ENCODE measurements at regions not wholly inside any gene's neighbourhood (a gene's known extent, or its start where the extent isn't known, plus 50 kb on each side); places are given as distances from the start of the nearest gene placed in this dataset.
A peak's percentile ranks its signal among the peaks of the same experiment; 100 is the strongest.
"Not testable (repeated sequence)": the region's sequence is repeated elsewhere in the genome, so short reads cannot be mapped to it uniquely, and the experiment has no call there.

DNA sequence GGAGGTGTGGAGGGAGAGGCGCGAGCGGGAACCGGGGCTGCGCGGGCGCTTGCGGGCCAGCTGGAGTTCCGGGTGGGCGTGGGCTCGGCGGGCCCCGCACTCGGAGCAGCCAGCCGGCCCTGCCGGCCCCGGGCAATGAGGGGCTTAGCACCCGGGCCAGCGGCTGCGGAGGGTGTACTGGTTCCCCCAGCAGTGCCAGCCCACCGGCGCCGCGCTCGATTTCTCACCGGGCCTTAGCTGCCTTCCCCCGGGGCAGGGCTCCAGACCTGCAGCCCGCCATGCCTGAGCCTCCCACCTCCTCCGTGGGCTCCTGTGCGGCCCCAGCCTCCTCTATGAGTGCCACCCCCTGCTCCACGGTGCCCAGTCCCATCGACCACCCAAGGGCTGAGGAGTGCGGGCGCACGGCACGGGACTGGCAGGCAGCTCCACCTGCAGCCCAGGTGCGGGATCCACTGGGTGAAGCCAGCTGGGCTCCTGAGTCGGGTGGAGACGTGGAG is 141.4 kb downstream of the SPRY1 start:
- not testable (repeated sequence) for DNase-seq (ENCODE audit: low read depth)

DNA sequence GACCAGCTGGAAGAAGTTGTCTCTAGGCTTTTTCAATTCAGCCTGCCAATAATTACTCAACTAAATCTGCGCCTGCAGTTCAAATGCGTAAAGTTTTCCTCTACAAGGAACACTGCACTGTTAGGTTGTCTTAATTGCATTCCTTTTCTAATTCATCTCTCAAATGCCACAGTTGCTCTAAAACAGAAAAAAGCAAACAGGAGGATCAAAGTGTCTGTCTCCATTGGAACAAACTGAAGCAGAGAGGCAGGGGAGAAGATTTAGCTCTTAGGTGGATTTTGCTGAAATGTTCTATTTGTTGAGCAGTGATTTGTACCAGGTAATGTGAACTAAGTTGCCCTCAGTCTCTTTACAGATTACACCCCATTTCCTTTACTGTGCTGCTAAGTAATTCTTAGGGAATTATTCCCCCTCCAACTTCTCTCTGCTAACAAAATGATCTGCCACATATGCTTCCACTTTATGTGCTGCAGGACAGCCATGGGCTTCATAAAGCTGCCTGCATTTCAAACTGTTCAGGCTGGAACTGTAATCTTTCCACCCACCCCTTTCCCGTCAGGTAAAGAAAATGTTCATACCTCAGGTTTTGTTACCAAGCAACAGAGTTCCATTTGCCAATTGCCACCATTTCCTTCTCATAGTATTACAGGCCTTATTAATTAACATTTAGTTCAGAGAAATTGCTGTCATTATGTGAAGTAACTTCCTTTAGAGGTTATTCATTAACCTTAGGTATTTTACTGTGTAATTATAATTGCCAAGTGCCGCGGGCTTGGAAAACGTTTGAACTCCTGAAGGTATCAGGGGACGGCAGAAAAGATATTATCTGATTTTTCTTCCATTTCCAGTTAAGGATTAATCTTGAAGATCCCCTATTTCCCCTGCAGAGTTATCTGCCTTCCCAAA is 149.3 kb downstream of the SPRY1 start:
- DNase-seq (ENCODE audit: low read depth), result no peak

DNA sequence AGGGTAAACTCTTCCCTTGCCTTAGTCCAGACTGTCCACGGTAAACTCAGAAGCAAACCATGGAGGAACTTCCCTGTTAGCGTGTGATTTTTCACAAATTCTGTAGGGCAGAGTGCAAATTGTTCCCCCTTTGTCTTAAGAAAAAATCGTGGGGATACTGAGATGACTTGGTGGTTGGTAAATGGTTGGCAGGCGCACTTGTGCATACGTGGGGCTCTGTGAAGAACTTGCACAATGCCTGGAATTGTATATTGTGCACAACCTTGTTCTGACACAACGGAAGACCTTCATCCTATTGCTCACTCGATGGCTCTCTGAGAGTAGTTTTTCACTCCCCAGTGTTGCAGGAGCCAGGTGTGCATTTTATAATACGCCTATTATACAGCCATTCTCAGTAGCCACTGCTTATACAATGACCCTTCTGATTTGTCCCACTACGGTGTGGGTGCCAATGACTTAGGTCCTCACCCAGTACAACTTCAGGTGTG is 150.0 kb downstream of the SPRY1 start:
- DNase-seq (ENCODE audit: low read depth), result no peak

DNA sequence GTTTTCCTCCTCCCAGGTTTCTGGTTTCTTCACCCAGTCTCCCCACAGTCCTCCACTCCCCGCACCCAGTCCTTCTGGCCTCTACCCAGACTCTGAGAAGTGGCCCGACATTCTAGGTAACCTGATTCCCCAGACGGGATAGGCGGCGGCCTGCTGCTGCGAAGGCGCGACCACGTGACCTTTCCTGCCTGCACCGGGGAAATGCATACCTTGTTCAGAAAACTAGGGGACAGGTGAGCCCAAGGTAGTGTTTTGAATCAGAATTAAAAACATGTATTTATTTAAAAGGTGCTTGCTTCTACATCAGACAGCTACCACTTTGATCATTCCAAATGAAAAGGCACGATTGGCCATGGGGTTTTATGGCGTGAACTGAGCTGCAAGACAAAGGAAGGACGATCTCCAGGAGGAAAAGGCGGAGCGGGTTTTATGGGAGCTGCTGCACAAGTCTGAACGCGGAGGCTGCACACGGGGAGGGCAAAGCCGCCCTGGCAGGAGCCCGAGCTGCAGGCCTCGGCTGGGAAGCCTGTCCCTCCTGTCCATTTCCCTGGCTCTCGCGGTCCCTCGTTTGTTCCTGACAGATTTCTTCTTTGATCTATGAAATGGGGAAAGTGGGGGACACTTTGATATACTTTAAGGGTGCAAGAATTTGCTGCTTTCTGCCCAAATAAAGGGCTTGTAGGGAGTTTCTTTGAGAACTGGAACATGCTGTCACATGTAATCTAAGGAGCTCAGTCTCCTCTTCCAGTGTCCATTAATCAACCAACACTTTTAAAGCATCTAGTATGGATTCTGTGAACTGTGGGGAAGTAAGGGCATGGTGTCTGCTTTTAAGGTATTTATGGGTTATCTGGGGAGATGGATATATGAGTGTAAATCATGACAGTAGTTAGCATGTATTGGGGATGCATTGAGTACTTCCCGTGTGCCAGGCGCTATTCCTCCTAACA is 150.9 kb downstream of the SPRY1 start:
- DNase-seq (ENCODE audit: low read depth), result no peak

DNA sequence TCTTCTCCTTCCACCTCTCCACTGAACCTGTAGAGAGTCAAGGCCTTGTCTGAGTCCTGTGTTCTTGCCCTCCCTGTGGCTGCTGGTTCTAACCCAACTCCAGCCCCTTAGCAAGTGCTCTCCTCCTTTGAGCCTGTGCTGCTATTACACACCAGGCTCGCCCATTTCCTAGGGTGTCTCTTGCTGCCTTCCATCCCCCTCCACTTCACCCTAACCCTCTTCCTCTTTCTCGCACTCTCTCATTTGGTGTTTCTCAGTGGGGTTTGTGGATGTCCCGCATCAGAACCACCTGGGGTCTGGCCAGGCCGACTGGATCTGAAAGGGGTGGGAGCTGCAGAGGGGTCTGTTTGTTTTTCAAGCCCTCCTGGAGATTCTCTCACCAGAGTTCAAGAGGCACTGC is 156.7 kb downstream of the SPRY1 start:
- DNase-seq (ENCODE audit: low read depth), result no peak

DNA sequence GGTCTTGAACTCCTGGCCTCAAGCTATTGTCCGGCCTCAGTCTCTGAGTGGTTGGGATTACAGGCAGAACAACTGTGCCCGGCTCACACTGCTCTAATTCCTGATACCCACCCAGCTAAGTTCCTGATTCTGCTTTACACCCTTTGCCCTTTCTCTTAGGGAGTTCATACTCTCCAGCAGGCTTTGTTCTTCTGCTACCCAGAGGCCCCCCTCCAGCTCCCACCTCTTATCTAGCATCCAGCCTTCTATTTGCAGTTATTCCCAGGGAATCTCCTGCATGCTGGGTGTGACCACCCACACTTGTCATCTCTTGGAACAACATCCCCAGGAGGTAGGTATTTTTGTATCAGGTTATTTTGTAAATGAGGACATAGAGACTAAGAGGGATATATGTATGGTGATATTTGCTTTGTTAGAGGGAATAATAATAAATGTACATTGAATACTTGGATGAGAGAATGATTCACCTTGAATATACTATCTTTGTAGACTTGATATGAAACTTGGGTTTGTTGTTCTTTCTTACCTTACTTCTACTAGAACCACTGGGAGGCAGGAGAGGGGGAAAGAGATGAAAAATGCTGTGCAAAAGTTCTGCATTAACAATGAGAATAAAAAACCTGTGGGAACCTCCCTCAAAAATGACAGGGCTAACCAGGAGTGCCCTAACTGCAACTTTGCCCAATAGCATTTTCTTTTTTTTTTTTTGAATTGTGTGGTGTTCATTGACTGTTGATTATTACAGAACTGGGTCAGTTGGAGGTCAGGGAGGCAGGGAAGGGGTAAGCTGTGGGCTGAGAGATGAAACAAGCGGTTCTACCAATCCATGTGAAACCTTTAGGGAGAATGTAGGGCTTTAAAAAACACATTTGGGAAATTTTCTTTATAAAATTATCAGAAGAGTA is 157.4 kb downstream of the SPRY1 start:
- DNase-seq (ENCODE audit: low read depth), result no peak

DNA sequence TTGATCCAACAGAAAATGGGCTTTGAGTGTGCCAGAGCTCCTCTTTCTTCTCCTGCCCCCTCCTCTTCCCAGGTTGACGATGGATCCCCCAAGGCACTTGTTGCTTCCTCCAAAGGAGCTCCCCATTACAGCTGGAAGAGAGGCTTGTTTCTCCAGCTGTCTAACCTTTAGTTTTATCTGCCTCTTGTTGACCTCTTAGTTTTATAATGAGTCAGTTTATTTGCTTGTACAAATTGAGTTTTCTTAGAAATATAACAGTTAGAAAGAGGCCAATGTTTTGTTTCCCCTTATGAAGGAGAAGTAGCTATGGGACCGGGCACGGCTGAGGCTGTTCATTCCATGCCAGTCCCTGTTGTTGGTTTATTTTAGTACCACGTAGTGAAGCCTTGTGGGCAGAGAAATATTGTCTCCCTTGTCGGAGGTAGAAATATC is 158.2 kb downstream of the SPRY1 start:
- no peak for DNase-seq (ENCODE audit: low read depth)

DNA sequence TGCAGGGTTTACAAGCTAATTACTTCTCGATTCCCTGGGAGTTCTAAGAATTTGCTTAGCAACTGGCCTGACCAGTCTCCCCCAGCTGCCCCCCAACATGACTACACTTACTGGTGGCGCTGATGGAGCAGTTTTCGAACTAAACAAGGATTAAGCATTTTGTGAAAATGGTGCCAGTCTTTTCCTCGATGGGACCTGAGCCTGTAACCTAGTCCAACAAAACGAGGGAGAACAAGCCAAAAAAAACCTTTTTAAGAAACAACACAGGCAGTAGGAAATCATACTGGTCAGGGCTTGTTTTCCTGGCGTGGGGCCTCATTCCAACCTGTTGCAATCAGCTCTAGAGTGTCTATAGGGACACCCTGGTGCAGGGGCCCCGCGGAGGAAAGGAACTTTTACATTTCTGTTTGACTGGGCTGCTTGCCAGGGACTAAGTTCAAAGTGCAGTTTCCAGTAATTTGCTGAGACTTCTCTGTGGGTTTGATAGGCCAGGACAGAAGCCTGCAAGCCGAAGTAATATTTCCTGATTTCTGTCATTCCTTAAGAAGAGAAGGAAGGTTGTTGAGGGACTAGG is 158.7 kb downstream of the SPRY1 start:
- DNase-seq (ENCODE audit: low read depth), result no peak

DNA sequence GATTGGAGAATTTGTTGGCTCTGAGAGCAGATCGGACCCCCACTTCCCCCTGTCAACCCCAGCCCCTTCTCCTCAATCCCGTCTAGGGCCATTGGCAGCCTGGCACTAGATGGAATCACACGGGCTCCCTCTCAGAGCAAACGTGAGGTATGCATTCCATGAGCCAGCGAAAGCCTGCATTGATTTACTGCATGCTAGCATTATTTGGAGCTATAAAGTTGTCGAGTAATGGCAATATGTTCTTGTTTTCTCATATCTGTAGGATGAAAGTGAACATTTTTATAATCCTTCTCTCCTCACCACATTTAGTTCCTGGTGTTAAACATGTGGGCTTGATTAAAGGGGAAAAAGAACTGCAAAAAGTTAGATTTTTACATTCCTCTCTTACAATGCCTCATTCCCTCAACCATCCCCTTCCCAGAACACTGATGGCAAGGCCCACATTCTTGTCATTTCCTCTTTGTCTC is 159.2 kb downstream of the SPRY1 start:
- no peak for DNase-seq (ENCODE audit: low read depth)

DNA sequence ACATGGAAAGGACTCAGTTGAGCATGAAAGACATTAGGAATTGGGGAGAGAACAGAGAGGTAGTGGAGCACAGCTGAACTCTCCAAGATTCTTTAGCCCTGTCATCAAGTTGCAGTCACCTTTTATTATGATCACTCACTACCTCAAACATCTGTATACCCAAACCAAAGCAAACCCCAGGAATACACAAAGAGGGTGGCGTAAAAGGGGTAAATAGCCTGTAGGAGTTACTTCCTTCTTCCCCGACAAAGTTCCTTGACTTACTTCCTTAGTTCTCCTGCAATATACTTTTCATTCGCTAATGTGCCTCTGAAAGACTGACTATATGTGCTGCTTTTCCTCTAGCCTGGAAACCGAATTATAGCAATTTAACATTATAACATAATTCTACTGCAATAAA is 159.9 kb downstream of the SPRY1 start:
- no peak for DNase-seq (ENCODE audit: low read depth)

DNA sequence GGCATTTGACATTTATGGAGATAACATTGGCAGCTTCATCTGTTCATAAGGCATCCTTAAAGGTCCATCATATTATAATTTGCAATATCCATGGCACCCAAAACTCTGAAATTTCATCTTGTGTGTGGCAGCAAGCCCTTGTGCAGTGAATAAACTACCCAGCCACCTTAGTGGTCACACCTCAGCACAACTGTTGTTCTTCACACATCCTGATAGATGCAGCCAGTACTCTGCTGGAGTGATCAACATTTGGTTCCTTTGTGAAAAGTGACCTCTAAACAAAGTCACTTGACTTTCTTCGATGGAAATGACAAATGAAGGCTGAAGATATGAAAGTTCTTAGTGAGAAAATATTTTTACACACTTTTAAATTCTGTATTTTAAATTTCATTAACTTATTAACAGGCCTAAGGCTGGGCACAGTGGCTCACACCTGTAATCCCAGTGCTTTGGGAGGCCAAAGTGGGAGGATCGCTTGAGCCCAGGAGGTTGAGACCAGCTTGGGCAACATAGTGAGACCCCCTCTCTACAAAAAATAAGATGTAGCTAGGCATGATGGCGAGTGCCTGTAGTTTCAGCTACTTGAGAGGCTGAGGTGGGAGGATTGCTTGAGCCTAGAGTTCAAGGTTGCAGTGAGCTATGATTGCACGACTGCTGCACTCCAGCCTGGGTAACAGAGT is 161.4 kb downstream of the SPRY1 start:
- no peak for DNase-seq (ENCODE audit: low read depth)

DNA sequence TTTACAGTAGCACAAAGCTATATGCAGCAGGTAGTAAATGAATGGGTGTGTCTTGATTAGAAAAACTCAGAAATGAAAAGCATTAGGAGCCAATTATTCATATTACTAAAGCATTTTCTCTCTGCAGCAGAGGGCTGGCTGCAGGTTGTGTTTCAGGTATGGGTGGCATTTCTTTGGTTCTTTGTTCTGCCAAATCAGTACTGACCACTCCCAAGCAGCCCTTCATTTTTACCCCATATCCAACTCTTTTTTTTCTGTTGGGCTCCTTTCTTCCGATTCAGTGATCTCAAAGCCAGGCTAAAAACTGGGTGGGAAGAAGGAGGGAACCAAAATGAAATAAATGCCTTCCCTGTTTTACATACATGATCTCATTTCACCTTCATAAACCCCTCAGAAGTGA is 162.3 kb downstream of the SPRY1 start:
- DNase-seq (ENCODE audit: low read depth), result no peak

DNA sequence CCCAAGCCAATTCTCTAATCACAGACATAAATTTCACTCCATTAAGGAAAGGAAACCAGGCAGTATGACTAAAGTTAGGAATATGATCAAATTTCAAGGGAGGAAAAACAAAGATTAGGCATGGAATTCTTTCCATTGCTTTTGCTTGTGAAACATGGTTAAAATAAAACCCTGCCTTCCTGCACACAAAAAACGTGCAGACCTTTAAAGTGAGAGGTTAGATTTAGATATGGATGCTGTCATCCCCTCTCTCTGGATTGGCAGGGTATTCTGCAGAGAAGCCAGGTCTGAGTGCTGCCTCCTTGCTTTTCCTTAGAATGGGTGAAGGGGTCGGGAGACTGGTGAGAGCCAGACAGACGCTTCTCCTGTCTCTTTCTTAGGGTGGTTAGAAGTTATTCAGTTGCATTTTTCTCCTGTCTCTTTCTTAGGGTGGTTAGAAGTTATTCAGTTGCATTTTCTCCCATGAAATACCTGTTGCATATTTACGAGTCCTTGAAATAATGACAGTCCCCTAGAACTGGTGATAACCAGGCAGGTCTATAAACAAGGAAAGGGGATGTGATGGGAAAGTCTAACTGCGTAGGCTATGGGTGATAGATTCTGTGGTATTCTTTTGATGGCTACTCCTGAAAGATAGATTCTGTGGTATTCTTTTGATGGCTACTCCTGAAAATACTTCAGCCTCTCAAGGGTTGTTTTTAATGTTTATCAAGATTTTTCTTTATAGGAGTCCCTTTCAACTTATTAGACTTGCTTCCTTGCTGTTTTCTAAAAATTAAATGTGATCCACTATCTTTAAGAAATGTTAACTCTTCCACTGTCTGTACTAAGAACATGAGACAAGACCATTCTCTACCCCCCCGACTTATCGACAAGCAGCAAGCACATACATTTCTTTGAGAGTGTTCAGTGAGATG is 163.6 kb downstream of the SPRY1 start:
- no peak for DNase-seq (ENCODE audit: low read depth)

DNA sequence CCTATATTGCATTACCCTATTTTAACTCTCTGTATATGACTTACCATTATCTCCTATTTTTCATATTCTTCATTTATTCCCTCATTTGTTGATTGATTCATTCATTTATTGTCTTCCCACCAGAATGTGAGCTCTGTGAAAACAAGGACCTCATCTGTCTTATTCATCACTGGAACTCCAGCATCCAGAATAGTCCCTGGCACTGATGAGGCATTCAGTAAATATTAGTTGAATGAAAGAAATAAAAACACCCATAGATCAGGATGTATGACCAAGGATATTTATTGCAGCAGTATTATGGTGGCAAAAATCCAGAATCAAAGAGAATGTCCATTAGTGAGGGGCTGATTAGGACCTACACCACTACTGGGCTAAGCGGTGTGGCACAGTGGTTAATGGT is 164.9 kb downstream of the SPRY1 start:
- no peak for DNase-seq (ENCODE audit: low read depth)

DNA sequence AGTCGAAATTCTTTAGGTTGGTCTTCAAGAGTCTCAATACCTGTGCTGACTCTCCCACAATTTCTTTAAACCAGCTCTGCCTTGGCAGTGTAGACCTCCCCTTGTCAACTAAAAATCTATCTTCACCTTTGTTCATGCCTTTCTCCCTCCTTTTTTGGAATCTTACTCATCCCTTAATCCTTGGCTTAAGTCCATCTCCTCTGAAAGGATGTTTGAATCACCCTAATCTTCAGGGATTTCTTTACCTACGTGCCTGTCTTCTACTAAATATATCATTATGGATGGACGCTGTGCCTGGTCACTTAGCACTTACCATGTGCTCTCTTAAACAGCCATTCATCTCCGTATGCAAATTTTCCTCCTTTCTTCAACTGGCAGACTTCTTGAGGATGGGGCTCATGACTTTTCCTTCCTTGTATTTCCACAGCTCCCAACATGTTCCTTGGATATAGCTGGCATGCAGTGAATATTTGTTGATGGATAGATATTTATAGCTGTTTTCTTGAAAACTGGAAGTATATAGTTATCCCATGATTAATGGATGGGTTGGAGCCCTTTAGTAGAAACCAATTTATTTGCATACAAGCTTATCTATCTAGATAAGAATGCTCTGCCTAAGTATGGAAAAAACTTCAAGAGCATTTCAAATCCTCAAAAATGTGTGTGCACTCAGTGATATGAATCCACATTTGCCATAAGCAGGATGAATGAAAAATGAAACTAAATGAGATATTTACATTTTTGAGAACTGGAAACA is 166.6 kb downstream of the SPRY1 start:
- DNase-seq (ENCODE audit: low read depth), result no peak

DNA sequence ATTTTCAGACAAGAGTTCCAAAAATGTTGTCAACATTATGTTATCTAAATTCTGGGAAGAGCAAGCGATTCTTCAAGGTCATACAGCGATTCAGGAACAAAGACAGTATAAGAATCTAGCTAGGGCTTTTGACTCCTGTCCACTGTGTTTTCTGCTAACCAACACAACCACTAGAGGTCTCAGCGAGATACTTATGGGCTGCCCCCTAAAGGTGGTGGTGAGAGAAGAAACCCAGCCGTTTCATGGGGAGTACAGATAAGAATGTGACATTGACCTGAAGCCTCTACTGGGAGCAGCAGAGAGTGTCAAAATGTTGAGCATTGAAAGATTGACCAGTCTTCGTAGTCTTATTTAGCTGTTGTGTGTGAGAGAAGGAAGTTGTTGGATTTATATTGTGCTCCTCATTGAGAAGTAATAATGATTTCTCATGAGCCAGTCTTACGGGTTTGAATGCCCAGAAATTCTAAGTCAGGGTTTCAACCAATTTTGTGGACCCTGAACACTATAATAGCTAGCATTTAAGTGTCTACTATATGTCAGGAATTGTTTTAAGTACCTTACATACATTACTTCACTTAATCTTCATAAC is 168.3 kb downstream of the SPRY1 start:
- DNase-seq (ENCODE audit: low read depth), result peak; percentile 24

DNA sequence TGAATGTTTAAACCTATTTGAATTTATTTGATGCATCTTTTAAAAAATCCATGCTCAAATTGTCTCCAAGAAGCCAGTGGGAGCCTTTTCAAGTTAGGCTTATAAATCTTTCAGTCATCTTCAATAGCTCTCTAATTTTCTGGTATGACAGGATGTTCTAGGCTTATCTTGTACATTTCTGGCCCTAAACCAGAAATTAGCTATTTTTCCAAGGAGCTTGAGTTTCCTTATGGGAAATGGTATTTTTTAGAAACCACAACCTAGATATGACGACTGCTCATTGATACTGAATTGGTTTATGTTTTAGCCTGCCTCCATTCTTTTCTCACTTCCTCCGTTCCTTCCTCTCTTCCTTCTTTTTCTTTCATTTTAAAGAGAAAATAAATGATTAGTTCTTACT is 172.3 kb downstream of the SPRY1 start:
- no peak for DNase-seq (ENCODE audit: low read depth)

DNA sequence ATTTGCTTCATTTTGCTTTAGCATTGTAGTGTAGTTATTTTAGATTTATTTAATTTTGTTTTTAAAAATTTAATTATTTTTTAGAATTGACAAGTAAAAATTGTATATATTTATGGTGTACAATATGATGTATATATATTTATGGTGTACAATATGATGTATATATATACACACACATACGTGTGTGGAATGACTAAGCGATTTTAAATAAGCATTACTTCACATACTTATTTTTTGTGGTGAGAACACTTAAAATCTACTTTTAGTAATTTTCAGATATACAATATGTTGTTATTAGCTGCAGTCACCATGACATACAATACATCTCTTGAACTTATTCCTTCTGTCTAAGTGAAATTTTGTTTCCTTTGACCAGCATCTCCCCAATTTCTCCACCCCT is 172.9 kb downstream of the SPRY1 start:
- no peak for DNase-seq (ENCODE audit: low read depth)
